ENCODE measurements at regions not wholly inside any gene's neighbourhood (a gene's known extent, or its start where the extent isn't known, plus 50 kb on each side); places are given as distances from the start of the nearest gene placed in this dataset.

- TF ChIP-seq CTCF (IDR thresholded peaks at IDR 0.05; ENCODE audit: low read length) (no peak), EZH2 (IDR thresholded peaks at IDR 0.05; ENCODE audit: borderline replicate concordance, low read length) (no peak)
Measured at GRCh38 chrX:39065051-39065871, 264.0 kb downstream of the MID1IP1 start.
